WTC11 (cell line): ENCODE measurements at regions not wholly inside any gene's neighbourhood (a gene's known extent, or its start where the extent isn't known, plus 50 kb on each side); places are given as distances from the start of the nearest gene placed in this dataset.

ENCODE experiments used
- ATAC-seq: fragments of 200-7000 bp; cut with Tn5 transposase; 2 replicates; pipeline ENCODE4 v1.10.0; 2021; ENCODE audit warnings: mild to moderate bottlenecking, moderate library complexity
- CTCF ChIA-PET: fragments of 300-600 bp; sonication (Branson Sonifier 250); formaldehyde crosslinking; loops from one replicate; lab custom pipeline; 2021; ENCODE audit warnings: antibody characterized with exemption; lab: Charles Lee
- POLR2A ChIA-PET: fragments of 350-600 bp; sonication (Branson Sonifier 250); formaldehyde crosslinking; loops from one replicate; lab custom pipeline; 2021; ENCODE audit warnings: antibody characterized with exemption; lab: Charles Lee
- DNase-seq: peaks from one replicate; pipeline ENCODE4 v3.0.0; 2021; ENCODE audit warnings: low spot score
- H3K27ac Mint-ChIP-seq: 2 replicates; pipeline ENCODE4 v1.8.0; 2021; ENCODE audit warnings: mixed read lengths
- H3K27me3 Mint-ChIP-seq: 2 replicates; pipeline ENCODE4 v1.8.0; 2021; ENCODE audit warnings: low read depth, mild to moderate bottlenecking, moderate library complexity, mixed read lengths
- H3K36me3 Mint-ChIP-seq: 2 replicates; pipeline ENCODE4 v1.8.0; 2021; ENCODE audit warnings: mixed read lengths
- H3K4me1 Mint-ChIP-seq: 2 replicates; pipeline ENCODE4 v1.8.0; 2022; ENCODE audit warnings: mixed read lengths
- H3K4me3 Mint-ChIP-seq: 2 replicates; pipeline ENCODE4 v1.8.0; 2021; ENCODE audit warnings: mild to moderate bottlenecking, moderate library complexity, mixed read lengths
- H3K9me3 Mint-ChIP-seq: 2 replicates; pipeline ENCODE4 v1.8.0; 2021; ENCODE audit warnings: mixed read lengths
- AFF4 ChIP-seq: sonication (generic); formaldehyde crosslinking; IDR thresholded peaks from 2 replicates; pipeline ENCODE4 v1.8.1; 2023; ENCODE audit warnings: mild to moderate bottlenecking, missing genetic modification reagents, borderline replicate concordance
- AR ChIP-seq: fragments of 250-450 bp; sonication (Bioruptor Pico); IDR thresholded peaks from 2 replicates; pipeline ENCODE4 v1.9.0; 2021; ENCODE audit warnings: mild to moderate bottlenecking
- ATF1 ChIP-seq: sonication (generic); formaldehyde crosslinking; IDR thresholded peaks from 2 replicates; pipeline ENCODE4 v1.8.1; 2023; ENCODE audit warnings: mild to moderate bottlenecking, moderate library complexity, missing genetic modification reagents
- ELF4 ChIP-seq: sonication (generic); formaldehyde crosslinking; IDR thresholded peaks from 2 replicates; pipeline ENCODE4 v1.8.1; 2022; ENCODE audit warnings: low read depth, mild to moderate bottlenecking, moderate library complexity, missing genetic modification reagents
- ETV6 ChIP-seq: sonication (generic); formaldehyde crosslinking; IDR thresholded peaks from 2 replicates; pipeline ENCODE4 v1.8.1; 2022; ENCODE audit warnings: mild to moderate bottlenecking, missing genetic modification reagents
- FOXK1 ChIP-seq: sonication (generic); formaldehyde crosslinking; IDR thresholded peaks from 2 replicates; pipeline ENCODE4 v1.8.0; 2022; ENCODE audit warnings: mild to moderate bottlenecking, moderate library complexity, missing genetic modification reagents
- MAX ChIP-seq: sonication (generic); formaldehyde crosslinking; IDR thresholded peaks from 2 replicates; pipeline ENCODE4 v1.8.0; 2022; ENCODE audit warnings: mild to moderate bottlenecking, missing genetic modification reagents
- OVOL2 ChIP-seq: fragments of 250-450 bp; sonication (Bioruptor Pico); IDR thresholded peaks from 2 replicates; pipeline ENCODE4 v1.9.0; 2021; ENCODE audit warnings: mild to moderate bottlenecking, borderline replicate concordance
- SMAD3 ChIP-seq: sonication (generic); formaldehyde crosslinking; IDR thresholded peaks from 2 replicates; pipeline ENCODE4 v1.8.0; 2022; ENCODE audit warnings: missing genetic modification reagents, mild to moderate bottlenecking, borderline replicate concordance
- TEAD1 ChIP-seq: sonication (generic); formaldehyde crosslinking; IDR thresholded peaks from 2 replicates; pipeline ENCODE4 v1.8.0; 2022; ENCODE audit warnings: mild to moderate bottlenecking, missing genetic modification reagents
- ZNF263 ChIP-seq: sonication (generic); formaldehyde crosslinking; IDR thresholded peaks from 2 replicates; pipeline ENCODE4 v1.8.1; 2022; ENCODE audit warnings: low read depth, mild to moderate bottlenecking, moderate library complexity, missing genetic modification reagents
- TF ChIP-seq, protein P1 (sequence below): fragments of 250-450 bp; sonication (Bioruptor Pico); IDR thresholded peaks from 2 replicates; pipeline ENCODE4 v1.9.0; 2021; ENCODE audit warnings: mild to moderate bottlenecking
- TF ChIP-seq, protein P2 (sequence below): sonication (generic); formaldehyde crosslinking; IDR thresholded peaks from 2 replicates; pipeline ENCODE4 v1.8.0; 2022; ENCODE audit warnings: mild to moderate bottlenecking, missing genetic modification reagents

DNA sequence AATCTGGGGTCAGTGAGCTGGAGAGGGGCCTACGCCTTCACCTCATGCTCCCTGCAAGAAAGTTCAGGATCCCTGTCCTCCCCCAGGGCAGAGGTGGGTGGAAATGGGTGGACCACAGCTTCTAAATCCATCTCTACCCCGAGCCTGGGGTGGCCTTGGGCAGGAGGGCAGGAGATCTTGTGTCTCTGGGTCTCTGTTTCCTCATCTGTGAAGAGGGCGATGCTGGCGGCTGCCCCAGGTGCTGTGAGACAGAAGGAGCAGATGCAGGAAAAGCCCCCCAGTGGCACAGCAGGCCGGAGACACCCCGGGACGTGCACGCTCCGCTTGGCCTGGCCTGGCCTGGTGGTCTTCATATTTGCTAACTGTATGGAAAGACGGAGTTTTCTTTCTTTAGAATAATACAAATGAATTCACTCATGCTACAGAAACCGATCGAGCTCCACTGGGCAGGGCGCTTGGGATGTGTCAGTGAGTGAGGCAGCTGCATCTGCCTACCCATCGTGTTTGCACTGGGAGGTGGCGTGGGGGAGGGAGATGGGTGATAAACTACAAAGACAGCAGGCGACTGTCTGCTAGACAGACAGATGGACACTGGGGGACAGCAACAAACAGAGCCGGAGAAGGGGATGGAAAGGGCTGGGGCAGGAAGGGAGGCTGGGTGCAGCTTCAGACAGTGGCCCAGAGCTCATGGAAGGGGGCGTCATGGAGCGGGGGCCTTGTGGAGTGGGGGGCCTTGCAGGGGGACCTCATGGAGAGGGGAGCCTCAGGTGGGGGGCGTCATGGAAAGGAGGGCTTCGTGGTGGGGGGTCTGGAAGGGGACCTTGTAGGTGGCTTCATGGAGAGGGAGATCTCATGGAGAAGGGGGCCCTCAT lies 136.2 kb downstream of the CPZ start (continued):
- no peak for TF ChIP-seq AFF4 (CRISPR knock-in tag)
- TF ChIP-seq, all 79 proteins: peak for 0

DNA sequence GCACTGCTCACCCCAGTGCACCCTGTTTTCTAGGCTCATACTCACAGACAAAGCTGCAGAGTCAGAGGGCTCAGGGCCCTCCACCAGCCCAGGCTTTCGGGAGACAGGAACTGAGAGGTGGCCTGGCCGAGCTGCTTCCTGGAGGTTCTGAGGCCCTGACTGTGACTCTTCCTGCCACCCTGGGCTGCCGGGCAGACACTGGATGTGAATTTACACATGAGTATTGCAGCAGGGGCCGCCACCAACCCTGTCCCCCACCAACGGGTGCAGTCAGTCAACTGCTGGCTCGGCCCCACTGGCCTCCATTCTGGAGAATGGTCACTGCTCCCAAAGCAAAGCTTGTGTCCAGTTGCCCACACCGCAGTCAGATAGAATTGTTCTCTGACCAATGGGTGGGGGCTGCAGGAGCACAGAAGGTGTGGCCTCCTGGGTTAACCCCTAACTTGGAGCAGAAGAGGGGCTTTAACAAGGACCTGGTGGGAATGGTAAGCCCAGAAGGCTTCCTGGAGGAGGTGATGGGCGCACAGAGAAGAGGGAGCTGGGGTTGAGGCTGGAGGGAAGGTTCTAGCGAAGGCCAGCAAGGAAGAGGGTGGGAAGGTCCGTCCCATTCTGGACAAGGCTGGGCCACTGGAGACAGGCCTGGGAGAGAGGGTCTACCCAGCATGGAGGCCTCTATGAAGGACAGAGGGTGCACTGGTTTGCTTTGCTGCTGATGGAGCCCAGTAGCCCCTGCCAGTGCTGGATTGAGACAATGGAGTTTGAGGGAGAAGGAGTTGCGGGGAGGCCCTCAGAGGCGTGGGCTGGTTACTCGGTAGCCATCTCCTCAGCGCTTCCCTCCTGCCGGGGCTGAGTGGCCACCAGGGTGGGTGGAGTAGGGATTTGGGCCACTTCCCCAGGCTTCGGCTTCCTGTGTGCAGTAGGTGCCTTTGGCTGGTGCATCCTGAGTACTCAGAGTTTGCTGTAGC lies 135.3 kb downstream of the CPZ start:
- Mint-ChIP-seq H3K4me1 (peaks cover 6% of the 10 kb centered on the region; the same call in 1 of the 2 replicates), H3K36me3 (0 out of 2 replicates have a peak, but pooled peaks cover 4% of the 10 kb centered on the region), H3K27me3 (peaks cover under 1% of the 10 kb centered on the region; the same call in 1 of the 2 replicates), H3K4me3 (no peak overlapping the region), H3K27ac (0 out of 2 replicates have a peak overlapping the region, but pooled peaks have one; percentile 49), H3K9me3 (peaks cover 11% of the 10 kb centered on the region)
- DNase-seq (no peak), ATAC-seq (no peak)
- ChIA-PET CTCF (interaction anchor here (1.2 kb wide), 1 partner anchor 40 kb away, joined by 6 read pairs; no protein-coding TSS in a partner anchor), POLR2A (no interaction called here)
- TF ChIP-seq TEAD1 (CRISPR knock-in tag) (no peak), MAX (no peak), ZNF263 (CRISPR knock-in tag) (no peak), FOXK1 (CRISPR knock-in tag) (no peak), ATF1 (CRISPR knock-in tag) (no peak), OVOL2 (CRISPR knock-in tag) (no peak), AR (CRISPR knock-in tag) (no peak), SMAD3 (no peak)
- TF ChIP-seq, protein P1, sequence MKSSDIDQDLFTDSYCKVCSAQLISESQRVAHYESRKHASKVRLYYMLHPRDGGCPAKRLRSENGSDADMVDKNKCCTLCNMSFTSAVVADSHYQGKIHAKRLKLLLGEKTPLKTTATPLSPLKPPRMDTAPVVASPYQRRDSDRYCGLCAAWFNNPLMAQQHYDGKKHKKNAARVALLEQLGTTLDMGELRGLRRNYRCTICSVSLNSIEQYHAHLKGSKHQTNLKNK (CRISPR knock-in tag) = no peak
- TF ChIP-seq, protein P2, sequence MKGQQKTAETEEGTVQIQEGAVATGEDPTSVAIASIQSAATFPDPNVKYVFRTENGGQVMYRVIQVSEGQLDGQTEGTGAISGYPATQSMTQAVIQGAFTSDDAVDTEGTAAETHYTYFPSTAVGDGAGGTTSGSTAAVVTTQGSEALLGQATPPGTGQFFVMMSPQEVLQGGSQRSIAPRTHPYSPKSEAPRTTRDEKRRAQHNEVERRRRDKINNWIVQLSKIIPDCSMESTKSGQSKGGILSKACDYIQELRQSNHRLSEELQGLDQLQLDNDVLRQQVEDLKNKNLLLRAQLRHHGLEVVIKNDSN (CRISPR knock-in tag) = no peak

DNA sequence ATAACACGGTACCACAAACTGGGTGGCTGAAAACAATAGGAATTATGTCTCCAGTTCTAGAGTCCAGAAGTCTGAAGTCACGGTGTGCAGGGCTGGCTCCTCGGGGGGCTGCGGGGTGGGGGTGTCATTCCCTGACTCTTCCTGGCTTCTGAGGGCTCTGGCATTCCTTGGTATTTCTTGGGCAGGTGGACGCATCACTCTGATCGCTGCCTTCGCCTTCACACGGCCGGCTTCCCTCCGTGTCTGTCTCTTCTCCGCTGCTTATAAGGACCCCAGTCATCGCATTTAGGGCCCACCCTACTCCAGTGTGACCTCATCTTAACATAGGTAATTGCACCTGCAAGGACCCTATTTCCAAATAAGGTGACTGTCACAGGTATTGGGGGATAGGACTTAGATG lies 134.6 kb downstream of the CPZ start:
- TF ChIP-seq ELF4 (CRISPR knock-in tag) (no peak), ETV6 (CRISPR knock-in tag) (no peak)

More for the DNA sequence above, 134.6 kb downstream of the CPZ start:
- POLR2A ChIA-PET = interaction anchor here (1.1 kb wide), 1 partner anchor 165 kb away, joined by 3 read pairs; no protein-coding TSS in a partner anchor
- ATAC-seq (no peak), DNase-seq (no peak)
- CTCF ChIA-PET = no interaction called here
- Mint-ChIP-seq H3K4me3 (no peak overlapping the region), H3K27me3 (no peaks in the 10 kb centered on the region), H3K27ac (peak overlapping the region; percentile 49; the same call in 1 of the 2 replicates), H3K36me3 (no peaks in the 10 kb centered on the region), H3K4me1 (peaks cover 6% of the 10 kb centered on the region; the same call in 1 of the 2 replicates), H3K9me3 (0 out of 2 replicates have a peak, but pooled peaks cover 6% of the 10 kb centered on the region)
